Gastrocnemius medialis (tissue), 4 donors: ENCODE measurements at regions not wholly inside any gene's neighbourhood (a gene's known extent, or its start where the extent isn't known, plus 50 kb on each side); places are given as distances from the start of the nearest gene placed in this dataset.

ENCODE experiments used
- ATAC-seq, 2 donors: fragments of 150-250 bp; one replicate each; pipeline ENCODE4 v1.9.1; 2016
- DNase-seq, 2 donors: peaks; one replicate each; pipeline ENCODE4 v3.0.0-alpha.2; 2019
- H3K27ac ChIP-seq, 4 donors: fragments of 200-600 bp; sonication (generic); 1 replicate in 1 of 4; 2 replicates in 3 of 4; pipeline ENCODE4 v1.5.1; 2016 to 2018; ENCODE audit warnings: mild to moderate bottlenecking in 2 of 4, moderate library complexity in 1 of 4
- H3K27me3 ChIP-seq, 3 donors: fragments of 200-600 bp; sonication (generic) in 2 of 3; 1 replicate in 1 of 3; 2 replicates in 2 of 3; pipeline versions ENCODE4 v1.5.1 to v1.6.0; 2016 to 2019; ENCODE audit warnings: mild to moderate bottlenecking in 1 of 3, moderate library complexity in 1 of 3
- H3K36me3 ChIP-seq, 2 donors: fragments of 200-600 bp; sonication (generic) in 1 of 2; one replicate each; pipeline ENCODE4 v1.5.1; 2017 to 2018
- H3K4me1 ChIP-seq, 2 donors: fragments of 200-600 bp; sonication (generic) in 1 of 2; one replicate each; pipeline ENCODE4 v1.5.1; 2016 to 2017; ENCODE audit warnings: mild to moderate bottlenecking in 2 of 2
- H3K4me3 ChIP-seq, 4 donors: fragments of 200-600 bp; sonication (generic) in 3 of 4; 1 replicate in 1 of 4; 2 replicates in 3 of 4; pipeline ENCODE4 v1.5.1; 2016 to 2019; ENCODE audit warnings: mild to moderate bottlenecking in 2 of 4
- H3K9me3 ChIP-seq, 3 donors: fragments of 200-600 bp; sonication (generic) in 2 of 3; 1 replicate in 1 of 3; 2 replicates in 2 of 3; pipeline ENCODE4 v1.5.1; 2016 to 2019
- CTCF ChIP-seq, 5 experiments: fragments of 450-650 bp in 3 of 5; fragments of 200-600 bp in 2 of 5; sonication (generic) in 2 of 5; IDR thresholded peaks in 4 of 5; conservative IDR thresholded peaks in 1 of 5; 1 replicate in 4 of 5; 2 replicates in 1 of 5; pipeline ENCODE4 v1.5.1; 2016 to 2019; ENCODE audit warnings: antibody characterized with exemption in 5 of 5, mild to moderate bottlenecking in 3 of 5, moderate library complexity in 3 of 5
- POLR2A ChIP-seq, 2 donors: fragments of 450-650 bp; IDR thresholded peaks; one replicate each; pipeline ENCODE4 v1.6.1; 2017; ENCODE audit warnings: antibody characterized with exemption in 2 of 2, mild to moderate bottlenecking in 2 of 2, moderate library complexity in 2 of 2
- in situ Hi-C, 4 donors: fragments of 200-750 bp; cut with MboI; loops; one replicate each; pipeline versions ENCODE4 v1.15.0 to v1.8.0; 2017; ENCODE audit warnings: low sequenced_read_pairs in 4 of 4
- intact Hi-C: fragments of 100-400 bp; cut with DNase I; formaldehyde crosslinking; loops from one replicate; pipeline ENCODE4 v1.15.1; 2023; ENCODE audit warnings: low total_unique reads

GRCh38 chr12:11954181-11954580 is 116.6 kb upstream of the BCL2L14 start:
- Histone ChIP-seq H3K4me1 (no peaks in the 10 kb centered on the region), H3K36me3 (no peaks in the 10 kb centered on the region), H3K27me3 (no peaks in the 10 kb centered on the region), H3K9me3 (no peaks in the 10 kb centered on the region), H3K27ac (no peak overlapping the region), H3K4me3 (no peak overlapping the region)
- DNase-seq (no peak), ATAC-seq (no peak)
- intact Hi-C loops (no loop called here), in situ Hi-C loops (no loop called here)
- TF ChIP-seq POLR2A (IDR thresholded peaks at IDR 0.05) (no peak), CTCF (IDR thresholded peaks at IDR 0.05 in 4 of 5, conservative IDR thresholded peaks at IDR 0.05 in 1 of 5) (no peak)

GRCh38 chr12:11958221-11959091 is 112.3 kb upstream of the BCL2L14 start:
- Histone ChIP-seq H3K27ac (no peak overlapping the region), H3K4me1 (no peaks in the 10 kb centered on the region), H3K4me3 (no peak overlapping the region), H3K9me3 (no peaks in the 10 kb centered on the region), H3K27me3 (no peaks in the 10 kb centered on the region), H3K36me3 (no peaks in the 10 kb centered on the region)
- in situ Hi-C loops = no loop called here
- intact Hi-C loops = no loop called here
- DNase-seq (no peak), ATAC-seq (no peak)
- no peak for TF ChIP-seq POLR2A (IDR thresholded peaks at IDR 0.05)
- no peak for TF ChIP-seq CTCF (IDR thresholded peaks at IDR 0.05 in 4 of 5, conservative IDR thresholded peaks at IDR 0.05 in 1 of 5)

GRCh38 chr12:11959117-11959823 is 111.5 kb upstream of the BCL2L14 start:
- no peaks in the 10 kb centered on the region for H3K27me3 ChIP-seq
- no peak overlapping the region for H3K4me3 ChIP-seq
- in situ Hi-C loops (no loop called here), intact Hi-C loops (no loop called here)
- TF ChIP-seq CTCF (IDR thresholded peaks at IDR 0.05 in 4 of 5, conservative IDR thresholded peaks at IDR 0.05 in 1 of 5) (no peak), POLR2A (IDR thresholded peaks at IDR 0.05) (no peak)
- no peak overlapping the region for H3K27ac ChIP-seq
- ATAC-seq = no peak
- no peaks in the 10 kb centered on the region for H3K9me3 ChIP-seq
- DNase-seq = no peak
- H3K36me3 ChIP-seq = no peaks in the 10 kb centered on the region
- no peaks in the 10 kb centered on the region for H3K4me1 ChIP-seq

- intact Hi-C loops (no loop called here), in situ Hi-C loops (no loop called here)
- ATAC-seq = no peak
- H3K27ac ChIP-seq = no peak overlapping the region
- H3K4me1 ChIP-seq = no peaks in the 10 kb centered on the region
- no peaks in the 10 kb centered on the region for H3K36me3 ChIP-seq
- H3K27me3 ChIP-seq = no peaks in the 10 kb centered on the region
- no peak for DNase-seq
- TF ChIP-seq CTCF (IDR thresholded peaks at IDR 0.05 in 4 of 5, conservative IDR thresholded peaks at IDR 0.05 in 1 of 5) (no peak), POLR2A (IDR thresholded peaks at IDR 0.05) (no peak)
- no peaks in the 10 kb centered on the region for H3K9me3 ChIP-seq
- no peak overlapping the region for H3K4me3 ChIP-seq
Observed at GRCh38 chr12:11960646-11961045, 110.1 kb upstream of the BCL2L14 start.
